Activated CD4-positive, alpha-beta T cell treated with anti-CD3 and anti-CD28 coated beads, Interleukin-2, Interleukin-4, amounts not matched to agents 100 ng/mL and 50 ng/mL, durations not matched to agents 16 hours and 8 hours (primary cell): ENCODE measurements at regions not wholly inside any gene's neighbourhood (a gene's known extent, or its start where the extent isn't known, plus 50 kb on each side); places are given as distances from the start of the nearest gene placed in this dataset.
"Not testable (repeated sequence)": the region's sequence is repeated elsewhere in the genome, so short reads cannot be mapped to it uniquely, and the experiment has no call there.

Source experiments
- DNase-seq: peaks from one replicate; pipeline ENCODE4 v3.0.0-alpha.2; 2020; ENCODE audit warnings: low spot score

GRCh38 chr21:27996906-27997305 is 995.8 kb downstream of the LTN1 start:
- not testable (repeated sequence) for DNase-seq

GRCh38 chr21:27984663-27985325 is 1007.9 kb downstream of the LTN1 start:
- DNase-seq: not testable (repeated sequence)

GRCh38 chr21:27979446-27979845 is 1012.6 kb upstream of the ADAMTS5 start:
- not testable (repeated sequence) for DNase-seq

GRCh38 chr21:27975514-27975913 is 1008.6 kb upstream of the ADAMTS5 start:
- DNase-seq: no peak

GRCh38 chr21:27974152-27974551 is 1007.3 kb upstream of the ADAMTS5 start:
- not testable (repeated sequence) for DNase-seq

- not testable (repeated sequence) for DNase-seq
These were observed 1001.4 kb upstream of the ADAMTS5 start for GRCh38 chr21:27968240-27968639.

GRCh38 chr21:27954543-27955165 is 987.8 kb upstream of the ADAMTS5 start:
- DNase-seq: no peak

GRCh38 chr21:27953340-27954045 is 986.6 kb upstream of the ADAMTS5 start:
- no peak for DNase-seq

GRCh38 chr21:27949093-27949492 is 982.2 kb upstream of the ADAMTS5 start:
- not testable (repeated sequence) for DNase-seq

- DNase-seq: not testable (repeated sequence)
These were observed 963.4 kb upstream of the ADAMTS5 start for GRCh38 chr21:27930108-27930767.

GRCh38 chr21:27929179-27929578 is 962.3 kb upstream of the ADAMTS5 start:
- not testable (repeated sequence) for DNase-seq

GRCh38 chr21:27928534-27929115 is 961.7 kb upstream of the ADAMTS5 start:
- not testable (repeated sequence) for DNase-seq

- not testable (repeated sequence) for DNase-seq
These were observed 954.5 kb upstream of the ADAMTS5 start for GRCh38 chr21:27921421-27921820.

- not testable (repeated sequence) for DNase-seq
These were observed 951.1 kb upstream of the ADAMTS5 start for GRCh38 chr21:27917966-27918365.

GRCh38 chr21:27916326-27916725 is 949.4 kb upstream of the ADAMTS5 start:
- DNase-seq: not testable (repeated sequence)

- DNase-seq: not testable (repeated sequence)
These were observed 945.2 kb upstream of the ADAMTS5 start for GRCh38 chr21:27912133-27912532.

GRCh38 chr21:27909487-27909886 is 942.6 kb upstream of the ADAMTS5 start:
- not testable (repeated sequence) for DNase-seq

- not testable (repeated sequence) for DNase-seq
These were observed 941.9 kb upstream of the ADAMTS5 start for GRCh38 chr21:27908816-27909215.

GRCh38 chr21:27902904-27903303 is 936.0 kb upstream of the ADAMTS5 start:
- not testable (repeated sequence) for DNase-seq

- DNase-seq: not testable (repeated sequence)
These were observed 926.7 kb upstream of the ADAMTS5 start for GRCh38 chr21:27893619-27894018.

- not testable (repeated sequence) for DNase-seq
These were observed 924.6 kb upstream of the ADAMTS5 start for GRCh38 chr21:27891495-27891894.
